NCI-H446 treated with DMSO at 0.1 percent for 48 hours (cell line): ENCODE measurements at regions not wholly inside any gene's neighbourhood (a gene's known extent, or its start where the extent isn't known, plus 50 kb on each side); places are given as distances from the start of the nearest gene placed in this dataset.
"Not testable (repeated sequence)": the region's sequence is repeated elsewhere in the genome, so short reads cannot be mapped to it uniquely, and the experiment has no call there.

Source experiments
- DNase-seq: peaks from one replicate; lab custom pipeline; 2025; lab: John Stamatoyannopoulos, UW

DNA sequence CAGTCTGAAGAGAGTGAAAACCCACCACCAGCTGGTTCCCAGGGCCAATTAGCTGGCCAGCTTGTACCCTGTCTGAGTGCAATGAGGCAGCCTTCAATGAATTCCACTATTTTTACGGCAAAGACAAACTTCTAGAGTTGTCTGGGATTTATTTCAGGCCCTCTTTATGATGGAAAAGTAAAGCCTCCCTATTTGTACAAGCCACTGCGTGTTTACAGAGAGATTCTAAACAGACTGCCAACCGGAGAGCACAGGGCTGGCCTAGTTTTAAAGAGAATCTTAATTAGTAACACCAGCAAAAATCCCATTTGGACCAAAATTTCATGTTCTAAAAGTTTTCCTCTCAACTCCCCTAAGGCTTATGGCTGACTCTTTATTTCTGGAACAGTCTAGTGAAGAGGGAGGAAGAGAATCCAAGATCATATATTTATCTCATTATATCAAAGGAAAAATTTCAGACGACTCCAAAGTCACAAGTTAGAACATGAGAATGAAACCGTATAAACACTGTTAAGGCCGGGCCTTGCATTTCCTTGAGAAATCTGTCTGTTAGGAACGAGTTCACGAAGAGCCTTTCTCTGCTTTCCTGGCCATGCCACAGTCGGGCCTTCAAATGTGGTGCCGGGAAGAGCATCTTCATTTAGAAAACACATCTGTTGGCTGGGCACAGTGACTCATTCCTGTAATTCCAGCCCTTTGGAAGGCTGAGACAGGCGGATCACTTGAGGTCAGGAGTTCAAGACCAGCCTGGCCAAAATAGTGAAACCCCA lies 724.6 kb upstream of the NRP1 start:
- no peak for DNase-seq

DNA sequence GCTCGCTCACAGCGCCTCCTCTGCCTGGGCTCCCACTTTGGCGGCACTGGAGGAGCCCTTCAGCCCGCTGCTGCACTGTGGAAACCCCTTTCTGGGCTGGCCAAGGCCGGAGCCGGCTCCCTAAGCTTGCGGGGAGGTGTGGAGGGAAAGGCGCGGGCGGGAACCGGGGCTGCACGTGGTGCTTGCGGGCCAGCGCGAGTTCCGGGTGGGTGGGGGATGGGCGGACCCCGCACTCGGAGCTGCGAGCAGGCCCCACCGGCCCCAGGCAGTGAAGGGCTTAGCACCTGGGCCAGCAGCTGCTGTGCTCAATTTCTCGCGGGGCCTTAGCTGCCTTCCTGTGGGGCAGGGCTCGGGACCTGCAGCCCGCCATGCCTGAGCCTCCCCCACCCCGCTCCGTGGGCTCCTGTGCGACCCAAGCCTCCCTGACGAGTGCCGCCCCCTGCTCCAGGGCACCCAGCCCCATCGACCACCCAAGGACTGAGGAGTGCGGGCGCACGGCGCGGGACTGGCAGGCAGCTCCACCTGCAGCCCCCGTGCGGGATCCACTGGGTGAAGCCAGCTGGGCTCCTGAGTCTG lies 721.0 kb upstream of the NRP1 start:
- DNase-seq: not testable (repeated sequence)

DNA sequence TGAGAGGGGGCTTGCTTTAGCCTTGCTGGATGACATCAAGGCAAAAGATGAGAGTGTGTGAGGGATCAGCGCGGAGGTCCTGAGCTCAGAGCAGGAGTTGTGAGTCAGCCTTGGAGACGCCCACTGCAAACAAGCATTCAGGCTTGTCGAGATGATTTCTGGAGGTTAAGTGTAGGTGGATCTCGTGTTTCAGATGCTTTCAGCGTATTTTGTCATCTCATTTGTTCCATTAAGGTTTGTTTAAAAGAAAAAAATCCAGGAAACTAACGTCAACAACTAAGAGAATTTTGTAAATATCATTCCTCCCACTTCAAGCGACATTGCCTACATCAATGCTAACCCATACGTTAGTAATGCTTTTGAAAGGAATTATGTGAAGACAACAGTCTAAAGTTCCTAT lies 715.4 kb upstream of the NRP1 start:
- DNase-seq: no peak

DNA sequence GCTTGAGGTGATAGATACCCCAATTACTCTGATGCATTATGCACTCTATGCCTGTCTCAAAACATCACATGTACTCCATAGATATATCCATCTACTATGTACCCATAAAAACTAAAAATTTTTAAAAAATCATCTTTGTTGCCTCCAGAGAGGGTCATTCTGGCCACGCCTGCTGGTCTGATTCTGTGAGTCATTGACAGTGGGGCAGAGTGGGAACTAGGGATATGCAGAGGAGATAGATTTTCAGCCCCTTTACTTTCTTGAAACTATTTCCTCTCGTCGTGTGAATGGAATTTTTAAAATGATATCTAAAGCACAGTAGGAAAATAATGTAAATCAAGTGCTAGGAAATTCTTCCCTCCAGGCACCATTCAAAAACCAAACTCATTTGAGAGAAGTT lies 715.0 kb upstream of the NRP1 start:
- no peak for DNase-seq

DNA sequence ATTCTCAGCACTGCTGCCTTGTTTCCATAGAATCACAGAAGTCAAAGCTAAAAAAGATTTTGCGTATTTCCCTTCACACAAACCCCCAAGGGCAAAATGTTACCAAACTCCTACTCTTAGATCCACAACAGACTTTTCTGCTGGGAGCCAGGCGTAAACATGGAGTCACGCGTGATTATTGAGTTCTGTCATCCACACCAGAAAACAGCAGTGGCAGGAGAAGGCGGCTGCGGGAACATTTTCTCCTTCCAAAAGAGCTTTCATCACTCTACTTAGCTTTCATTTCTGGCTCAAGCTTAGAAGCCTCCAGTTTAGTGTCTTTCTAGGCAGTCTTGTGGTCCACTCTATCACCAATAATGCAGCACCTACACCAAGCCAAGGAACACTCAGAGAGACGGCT lies 712.9 kb upstream of the NRP1 start:
- no peak for DNase-seq

GRCh38 chr10:34046506-34047034 lies 712.1 kb upstream of the NRP1 start:
- no peak for DNase-seq

GRCh38 chr10:34045571-34046190 lies 711.2 kb upstream of the NRP1 start:
- DNase-seq: no peak

GRCh38 chr10:34041871-34042270 lies 707.4 kb upstream of the NRP1 start:
- DNase-seq: no peak

DNA sequence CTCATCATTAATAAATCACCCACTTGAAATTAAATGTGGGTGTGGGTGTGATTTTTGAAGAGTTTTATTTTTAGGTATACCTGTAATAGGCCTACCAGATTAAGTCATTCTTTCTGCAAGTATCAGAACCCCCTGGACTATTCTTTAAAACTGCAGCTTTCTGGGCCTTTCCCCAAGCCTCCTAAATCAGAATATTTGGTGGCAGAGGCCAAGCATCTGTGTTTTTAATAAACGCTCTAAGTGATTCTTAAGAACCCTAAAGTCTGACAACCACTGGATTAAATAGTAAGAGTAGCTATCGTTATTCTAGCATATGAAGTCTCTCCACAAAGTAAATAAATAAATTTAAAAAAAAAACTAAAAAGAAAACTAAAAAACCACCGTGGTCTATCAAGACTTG lies 703.0 kb upstream of the NRP1 start:
- no peak for DNase-seq

DNA sequence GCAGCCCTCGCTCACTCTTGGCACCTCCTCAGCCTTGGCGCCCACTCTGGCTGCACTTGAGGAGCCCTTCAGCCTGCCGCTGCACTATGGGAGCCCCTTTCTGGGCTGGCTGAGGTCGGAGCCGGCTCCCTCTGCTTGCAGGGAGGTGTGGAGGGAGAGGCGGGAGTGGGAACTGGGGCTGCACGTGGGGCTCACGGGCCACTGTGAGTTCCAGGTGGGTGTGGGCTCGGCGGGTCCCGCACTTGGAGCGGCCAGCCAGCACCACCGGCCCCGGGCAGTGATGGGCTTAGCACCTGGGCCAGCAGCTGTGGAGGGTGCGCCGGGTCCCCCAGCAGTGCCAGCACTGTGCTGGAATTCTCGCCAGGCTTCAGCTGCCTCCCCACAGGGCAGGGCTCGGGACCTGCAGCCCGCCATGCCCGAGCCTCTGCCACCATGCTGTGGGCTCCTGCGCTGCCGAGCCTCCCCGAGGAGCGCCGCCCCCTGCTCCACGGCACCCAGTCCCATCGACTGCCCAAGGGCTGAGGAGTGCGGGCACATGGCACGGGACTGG lies 700.8 kb upstream of the NRP1 start:
- not testable (repeated sequence) for DNase-seq

- DNase-seq: no peak
These were observed 698.6 kb upstream of the NRP1 start for GRCh38 chr10:34033078-34033477.

DNA sequence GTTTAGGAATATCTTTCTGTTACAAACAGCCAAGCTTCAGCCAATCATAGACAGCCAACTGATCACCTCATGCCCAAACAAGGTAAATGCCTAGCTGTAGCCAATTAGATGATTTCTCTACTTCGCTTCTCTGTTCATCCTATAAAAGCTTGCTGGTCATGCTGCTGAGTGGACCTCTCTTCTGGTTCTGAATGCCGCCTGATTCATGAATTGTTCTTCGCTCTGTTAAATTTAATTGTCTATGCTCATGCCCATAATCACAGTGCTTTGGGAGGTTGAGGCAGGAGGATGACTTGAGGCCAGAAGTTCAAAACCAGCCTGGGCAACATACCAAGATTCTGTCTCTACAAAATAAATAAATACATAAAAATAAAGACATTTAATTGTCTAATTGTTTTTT lies 698.1 kb upstream of the NRP1 start:
- no peak for DNase-seq

DNA sequence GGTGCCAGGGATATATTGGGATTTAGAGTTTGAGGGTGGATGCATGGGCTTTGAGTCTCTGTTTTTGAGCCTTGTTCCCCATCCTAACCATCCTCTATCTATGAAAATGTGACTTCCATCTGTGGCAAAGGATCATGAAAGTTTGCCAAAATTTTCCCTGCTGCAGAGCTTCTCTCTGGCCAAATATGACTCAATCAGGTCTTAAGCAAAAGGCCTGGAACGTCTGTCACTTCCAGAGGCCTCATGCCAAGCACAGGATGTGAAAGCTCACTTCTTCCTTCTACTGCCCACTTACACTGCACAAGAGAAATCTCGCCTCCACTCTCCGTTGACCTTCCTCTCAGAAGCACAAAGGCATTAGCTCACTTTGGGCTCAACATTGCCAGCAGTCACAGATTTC lies 696.9 kb upstream of the NRP1 start:
- peak; percentile 37 for DNase-seq

DNA sequence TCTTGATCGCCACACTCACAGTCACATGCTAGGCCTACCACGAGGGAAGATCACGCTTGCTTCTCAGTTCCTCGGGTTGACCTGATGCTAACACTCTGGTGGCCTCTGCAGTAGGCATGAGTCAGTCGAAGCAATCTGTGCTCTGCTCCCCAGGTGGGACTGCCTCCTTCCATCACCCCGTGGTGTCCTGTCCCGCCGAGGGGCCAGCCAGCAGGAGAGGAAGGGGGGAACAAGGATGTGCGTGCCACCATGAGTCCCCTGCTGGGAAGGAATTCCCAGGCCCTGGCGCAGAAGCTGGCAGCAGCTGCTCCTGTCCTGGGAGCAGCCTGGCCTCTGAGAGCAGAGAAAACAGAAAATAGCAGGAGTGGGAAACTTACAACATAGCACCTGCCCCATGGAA lies 695.0 kb upstream of the NRP1 start:
- no peak for DNase-seq

GRCh38 chr10:34028936-34029335 lies 694.5 kb upstream of the NRP1 start:
- no peak for DNase-seq

DNA sequence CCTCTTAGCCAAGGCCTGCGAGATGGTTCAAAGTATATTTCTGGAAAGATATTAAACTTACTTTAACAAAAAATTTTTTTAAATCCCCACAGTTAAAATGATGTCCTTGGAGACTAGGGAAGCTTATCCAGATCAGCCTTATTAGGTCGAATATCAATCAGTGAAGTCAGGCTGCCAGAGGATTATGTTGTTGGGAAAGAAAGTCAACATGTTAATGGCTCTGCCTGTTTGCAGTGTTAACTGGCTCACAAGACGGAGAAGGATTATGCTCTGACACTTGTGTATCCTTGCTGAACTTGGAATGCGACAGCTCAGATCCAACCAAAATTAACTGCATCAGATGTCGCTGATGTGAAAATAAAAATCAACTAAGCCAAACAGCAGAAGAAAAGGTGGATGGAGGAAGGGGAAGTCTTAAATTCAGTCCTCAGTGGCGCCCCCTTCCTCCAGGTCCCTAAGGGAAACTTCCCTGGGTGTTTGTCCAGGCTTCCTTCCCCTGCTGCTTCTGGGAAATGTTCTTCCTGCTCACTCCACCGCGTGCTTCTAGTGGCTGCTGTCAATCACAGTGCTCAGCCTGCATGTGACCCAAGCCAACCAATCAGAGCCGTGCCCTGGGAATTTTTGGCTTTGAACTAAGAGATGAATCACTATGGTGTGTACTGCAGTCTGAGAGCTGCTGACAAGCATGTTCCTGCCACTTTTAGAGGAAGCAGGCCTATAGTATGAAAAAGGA lies 690.4 kb upstream of the NRP1 start:
- no peak for DNase-seq

DNA sequence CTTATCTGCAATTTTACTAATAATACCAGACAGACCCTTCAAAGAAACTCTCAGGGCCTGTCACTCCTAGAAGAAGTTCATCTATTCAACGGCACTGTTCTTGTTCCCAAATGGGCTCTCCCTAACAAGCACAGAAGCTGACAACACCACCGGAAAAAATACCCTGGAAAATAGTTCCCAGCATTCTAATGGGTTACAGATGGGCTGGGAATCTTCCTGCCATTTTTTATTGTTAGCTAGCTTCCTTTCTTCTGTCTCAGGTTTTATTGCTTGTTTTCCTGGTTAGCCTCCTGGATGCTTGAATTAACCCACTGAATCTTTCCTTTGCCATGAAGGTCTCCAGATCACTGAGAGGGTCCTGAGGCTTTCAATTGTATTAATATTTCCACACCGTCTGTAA lies 689.8 kb upstream of the NRP1 start:
- DNase-seq: no peak

DNA sequence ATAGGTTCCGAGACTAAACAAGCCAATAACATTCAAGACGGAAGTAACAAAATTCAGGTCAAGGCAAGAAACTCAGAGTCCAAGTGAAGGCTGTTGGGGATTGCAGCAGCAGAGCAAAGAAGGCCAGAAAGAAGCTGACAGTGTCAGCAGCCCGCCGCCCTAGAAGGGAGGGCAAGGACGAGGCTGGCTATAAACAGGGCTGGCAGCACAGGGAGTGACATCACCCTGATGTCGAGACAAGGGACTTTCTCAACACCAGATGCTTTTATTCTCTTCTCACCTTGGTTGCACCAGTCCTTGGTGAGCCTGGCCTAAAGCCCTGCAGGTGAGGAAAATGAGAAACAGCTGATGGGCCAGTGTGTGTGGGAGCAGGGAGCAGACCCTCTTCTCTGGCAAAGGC lies 687.7 kb upstream of the NRP1 start:
- no peak for DNase-seq

GRCh38 chr10:34018784-34019183 lies 684.3 kb upstream of the NRP1 start:
- DNase-seq: no peak

- no peak for DNase-seq
These were observed 683.7 kb upstream of the NRP1 start for GRCh38 chr10:34018129-34018528.

DNA sequence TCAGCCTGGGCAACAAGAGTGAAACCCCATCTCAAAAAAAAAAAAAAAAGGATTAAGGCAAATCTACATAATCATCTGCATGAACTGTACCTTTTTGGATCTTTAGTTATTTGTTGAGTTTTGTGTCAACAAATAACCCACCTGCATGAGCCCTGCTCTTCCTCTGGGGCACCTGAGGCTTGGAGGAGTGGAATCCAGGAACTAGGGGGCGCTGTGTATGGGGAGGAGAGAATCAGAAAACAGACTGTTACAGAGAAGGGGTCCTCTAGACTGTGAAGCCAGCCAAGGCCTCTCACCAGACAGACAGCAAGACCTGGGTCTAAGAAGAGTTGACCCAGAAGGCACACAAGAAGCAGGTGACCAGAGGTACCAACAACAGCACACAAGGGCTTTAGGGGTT lies 682.8 kb upstream of the NRP1 start:
- DNase-seq: no peak

- DNase-seq: no peak
These were observed 682.1 kb upstream of the NRP1 start for GRCh38 chr10:34016576-34016975.
